ENCODE measurements at regions not wholly inside any gene's neighbourhood (a gene's known extent, or its start where the extent isn't known, plus 50 kb on each side); places are given as distances from the start of the nearest gene placed in this dataset.

GRCh38 chr4:58274553-58274952 lies 1164.4 kb upstream of the IGFBP7 start:
- H3K9me3 ChIP-seq (ENCODE audit: control insufficient read depth in 1 of 2, low read length in 2 of 2): peaks cover 0 to 7% of the 10 kb centered on the region in 2 donors
- H3K27ac ChIP-seq (ENCODE audit: low read length): no peak overlapping the region
- no peaks in the 10 kb centered on the region for H3K36me3 ChIP-seq (ENCODE audit: control insufficient read depth in 1 of 2, insufficient read depth in 2 of 2, low read length in 2 of 2)
- H3K4me1 ChIP-seq (ENCODE audit: control insufficient read depth in 1 of 2, insufficient read depth in 2 of 2, low read length in 2 of 2): no peaks in the 10 kb centered on the region
- no peak overlapping the region for H3K4me3 ChIP-seq (ENCODE audit: low read depth in 1 of 2, low read length in 2 of 2)
- H3K27me3 ChIP-seq (ENCODE audit: low read depth, low read length): no peaks in the 10 kb centered on the region

GRCh38 chr4:58272311-58272710 lies 1162.1 kb upstream of the IGFBP7 start:
- Histone ChIP-seq H3K27me3 (ENCODE audit: low read depth, low read length) (no peaks in the 10 kb centered on the region), H3K27ac (ENCODE audit: low read length) (no peak overlapping the region), H3K4me1 (ENCODE audit: control insufficient read depth in 1 of 2, insufficient read depth in 2 of 2, low read length in 2 of 2) (no peaks in the 10 kb centered on the region), H3K36me3 (ENCODE audit: control insufficient read depth in 1 of 2, insufficient read depth in 2 of 2, low read length in 2 of 2) (no peaks in the 10 kb centered on the region), H3K4me3 (ENCODE audit: low read depth in 1 of 2, low read length in 2 of 2) (no peak overlapping the region), H3K9me3 (ENCODE audit: control insufficient read depth in 1 of 2, low read length in 2 of 2) (peaks cover 0 to 7% of the 10 kb centered on the region in 2 donors)

- H3K27ac ChIP-seq (ENCODE audit: low read length): no peak overlapping the region
Observed at GRCh38 chr4:58265734-58266133, 1155.5 kb upstream of the IGFBP7 start.

GRCh38 chr4:58261526-58261925 lies 1151.3 kb upstream of the IGFBP7 start:
- H3K4me1 ChIP-seq (ENCODE audit: control insufficient read depth in 1 of 2, insufficient read depth in 2 of 2, low read length in 2 of 2): no peaks in the 10 kb centered on the region
- H3K9me3 ChIP-seq (ENCODE audit: control insufficient read depth in 1 of 2, low read length in 2 of 2): no peaks in the 10 kb centered on the region
- no peaks in the 10 kb centered on the region for H3K36me3 ChIP-seq (ENCODE audit: control insufficient read depth in 1 of 2, insufficient read depth in 2 of 2, low read length in 2 of 2)
- no peak overlapping the region for H3K27ac ChIP-seq (ENCODE audit: low read length)
- no peak overlapping the region for H3K4me3 ChIP-seq (ENCODE audit: low read depth in 1 of 2, low read length in 2 of 2)
- H3K27me3 ChIP-seq (ENCODE audit: low read depth, low read length): no peaks in the 10 kb centered on the region

More at GRCh38 chr4:58265734-58266133, 1155.5 kb upstream of the IGFBP7 start:
- H3K36me3 ChIP-seq (ENCODE audit: control insufficient read depth in 1 of 2, insufficient read depth in 2 of 2, low read length in 2 of 2): no peaks in the 10 kb centered on the region
- H3K4me1 ChIP-seq (ENCODE audit: control insufficient read depth in 1 of 2, insufficient read depth in 2 of 2, low read length in 2 of 2): no peaks in the 10 kb centered on the region
- H3K27me3 ChIP-seq (ENCODE audit: low read depth, low read length): no peaks in the 10 kb centered on the region
- H3K9me3 ChIP-seq (ENCODE audit: control insufficient read depth in 1 of 2, low read length in 2 of 2): peaks cover 0 to 5% of the 10 kb centered on the region in 2 donors
- H3K4me3 ChIP-seq (ENCODE audit: low read depth in 1 of 2, low read length in 2 of 2): no peak overlapping the region

GRCh38 chr4:58254291-58254690 lies 1144.1 kb upstream of the IGFBP7 start:
- Histone ChIP-seq H3K36me3 (ENCODE audit: control insufficient read depth in 1 of 2, insufficient read depth in 2 of 2, low read length in 2 of 2) (no peaks in the 10 kb centered on the region), H3K4me1 (ENCODE audit: control insufficient read depth in 1 of 2, insufficient read depth in 2 of 2, low read length in 2 of 2) (no peaks in the 10 kb centered on the region), H3K27me3 (ENCODE audit: low read depth, low read length) (no peaks in the 10 kb centered on the region), H3K27ac (ENCODE audit: low read length) (no peak overlapping the region), H3K4me3 (ENCODE audit: low read depth in 1 of 2, low read length in 2 of 2) (no peak overlapping the region), H3K9me3 (ENCODE audit: control insufficient read depth in 1 of 2, low read length in 2 of 2) (no peaks in the 10 kb centered on the region)

GRCh38 chr4:58252656-58253055 lies 1142.5 kb upstream of the IGFBP7 start:
- Histone ChIP-seq H3K9me3 (ENCODE audit: control insufficient read depth in 1 of 2, low read length in 2 of 2) (no peaks in the 10 kb centered on the region), H3K4me1 (ENCODE audit: control insufficient read depth in 1 of 2, insufficient read depth in 2 of 2, low read length in 2 of 2) (no peaks in the 10 kb centered on the region), H3K27me3 (ENCODE audit: low read depth, low read length) (no peaks in the 10 kb centered on the region), H3K36me3 (ENCODE audit: control insufficient read depth in 1 of 2, insufficient read depth in 2 of 2, low read length in 2 of 2) (no peaks in the 10 kb centered on the region), H3K27ac (ENCODE audit: low read length) (no peak overlapping the region), H3K4me3 (ENCODE audit: low read depth in 1 of 2, low read length in 2 of 2) (no peak overlapping the region)

GRCh38 chr4:58247792-58248191 lies 1137.6 kb upstream of the IGFBP7 start:
- Histone ChIP-seq H3K27ac (ENCODE audit: low read length) (no peak overlapping the region), H3K4me3 (ENCODE audit: low read depth in 1 of 2, low read length in 2 of 2) (no peak overlapping the region), H3K4me1 (ENCODE audit: control insufficient read depth in 1 of 2, insufficient read depth in 2 of 2, low read length in 2 of 2) (no peaks in the 10 kb centered on the region)

GRCh38 chr4:58225460-58225859 lies 1115.3 kb upstream of the IGFBP7 start:
- Histone ChIP-seq H3K4me3 (ENCODE audit: low read depth in 1 of 2, low read length in 2 of 2) (no peak overlapping the region), H3K27me3 (ENCODE audit: low read depth, low read length) (no peaks in the 10 kb centered on the region)

More at GRCh38 chr4:58247792-58248191, 1137.6 kb upstream of the IGFBP7 start:
- Histone ChIP-seq H3K27me3 (ENCODE audit: low read depth, low read length) (no peaks in the 10 kb centered on the region), H3K36me3 (ENCODE audit: control insufficient read depth in 1 of 2, insufficient read depth in 2 of 2, low read length in 2 of 2) (no peaks in the 10 kb centered on the region), H3K9me3 (ENCODE audit: control insufficient read depth in 1 of 2, low read length in 2 of 2) (no peaks in the 10 kb centered on the region)

GRCh38 chr4:58219179-58219578 lies 1109.0 kb upstream of the IGFBP7 start:
- Histone ChIP-seq H3K9me3 (ENCODE audit: control insufficient read depth in 1 of 2, low read length in 2 of 2) (no peaks in the 10 kb centered on the region), H3K36me3 (ENCODE audit: control insufficient read depth in 1 of 2, insufficient read depth in 2 of 2, low read length in 2 of 2) (no peaks in the 10 kb centered on the region), H3K4me3 (ENCODE audit: low read depth in 1 of 2, low read length in 2 of 2) (no peak overlapping the region), H3K27ac (ENCODE audit: low read length) (no peak overlapping the region), H3K27me3 (ENCODE audit: low read depth, low read length) (no peaks in the 10 kb centered on the region), H3K4me1 (ENCODE audit: control insufficient read depth in 1 of 2, insufficient read depth in 2 of 2, low read length in 2 of 2) (no peaks in the 10 kb centered on the region)

More at GRCh38 chr4:58225460-58225859, 1115.3 kb upstream of the IGFBP7 start:
- no peaks in the 10 kb centered on the region for H3K36me3 ChIP-seq (ENCODE audit: control insufficient read depth in 1 of 2, insufficient read depth in 2 of 2, low read length in 2 of 2)
- H3K27ac ChIP-seq (ENCODE audit: low read length): no peak overlapping the region
- no peaks in the 10 kb centered on the region for H3K4me1 ChIP-seq (ENCODE audit: control insufficient read depth in 1 of 2, insufficient read depth in 2 of 2, low read length in 2 of 2)
- no peaks in the 10 kb centered on the region for H3K9me3 ChIP-seq (ENCODE audit: control insufficient read depth in 1 of 2, low read length in 2 of 2)

- Histone ChIP-seq H3K27ac (ENCODE audit: low read length) (no peak overlapping the region), H3K4me3 (ENCODE audit: low read depth in 1 of 2, low read length in 2 of 2) (no peak overlapping the region), H3K27me3 (ENCODE audit: low read depth, low read length) (no peaks in the 10 kb centered on the region), H3K36me3 (ENCODE audit: control insufficient read depth in 1 of 2, insufficient read depth in 2 of 2, low read length in 2 of 2) (no peaks in the 10 kb centered on the region), H3K4me1 (ENCODE audit: control insufficient read depth in 1 of 2, insufficient read depth in 2 of 2, low read length in 2 of 2) (no peaks in the 10 kb centered on the region), H3K9me3 (ENCODE audit: control insufficient read depth in 1 of 2, low read length in 2 of 2) (no peaks in the 10 kb centered on the region)
Observed at GRCh38 chr4:58216461-58216860, 1106.3 kb upstream of the IGFBP7 start.

GRCh38 chr4:58214376-58214775 lies 1104.2 kb upstream of the IGFBP7 start:
- Histone ChIP-seq H3K4me3 (ENCODE audit: low read depth in 1 of 2, low read length in 2 of 2) (no peak overlapping the region), H3K9me3 (ENCODE audit: control insufficient read depth in 1 of 2, low read length in 2 of 2) (no peaks in the 10 kb centered on the region), H3K4me1 (ENCODE audit: control insufficient read depth in 1 of 2, insufficient read depth in 2 of 2, low read length in 2 of 2) (no peaks in the 10 kb centered on the region), H3K27me3 (ENCODE audit: low read depth, low read length) (no peaks in the 10 kb centered on the region), H3K27ac (ENCODE audit: low read length) (no peak overlapping the region), H3K36me3 (ENCODE audit: control insufficient read depth in 1 of 2, insufficient read depth in 2 of 2, low read length in 2 of 2) (no peaks in the 10 kb centered on the region)

GRCh38 chr4:58209551-58209950 lies 1099.4 kb upstream of the IGFBP7 start:
- H3K9me3 ChIP-seq (ENCODE audit: control insufficient read depth in 1 of 2, low read length in 2 of 2): no peaks in the 10 kb centered on the region

More at GRCh38 chr4:58209551-58209950, 1099.4 kb upstream of the IGFBP7 start:
- no peaks in the 10 kb centered on the region for H3K36me3 ChIP-seq (ENCODE audit: control insufficient read depth in 1 of 2, insufficient read depth in 2 of 2, low read length in 2 of 2)
- H3K27me3 ChIP-seq (ENCODE audit: low read depth, low read length): no peaks in the 10 kb centered on the region
- no peak overlapping the region for H3K4me3 ChIP-seq (ENCODE audit: low read depth in 1 of 2, low read length in 2 of 2)
- H3K27ac ChIP-seq (ENCODE audit: low read length): no peak overlapping the region
- H3K4me1 ChIP-seq (ENCODE audit: control insufficient read depth in 1 of 2, insufficient read depth in 2 of 2, low read length in 2 of 2): no peaks in the 10 kb centered on the region
